B cell (primary cell): ENCODE measurements at regions not wholly inside any gene's neighbourhood (a gene's known extent, or its start where the extent isn't known, plus 50 kb on each side); places are given as distances from the start of the nearest gene placed in this dataset.

Experiments used
- ATAC-seq: fragments of 200-7000 bp; cut with Tn5 transposase; one replicate; pipeline ENCODE4 v1.10.0; 2021; ENCODE audit warnings: low read depth, mild to moderate bottlenecking, moderate number of reproducible peaks, moderate library complexity
- CTCF ChIA-PET: fragments of 350-600 bp; sonication (Branson Sonifier 250); formaldehyde crosslinking; loops from one replicate; lab custom pipeline; 2021; ENCODE audit warnings: antibody characterized with exemption, inconsistent platforms; lab: Charles Lee
- POLR2A ChIA-PET: fragments of 350-600 bp; sonication (Branson Sonifier 250); formaldehyde crosslinking; loops from one replicate; lab custom pipeline; 2021; ENCODE audit warnings: antibody characterized with exemption; lab: Charles Lee
- DNase-seq: peaks from one replicate; pipeline ENCODE4 v3.0.0; 2013
- H2AFZ ChIP-seq: 2 replicates; pipeline ENCODE4 v1.6.1; 2012; ENCODE audit warnings: mild to moderate bottlenecking, low read depth, low read length; ENCODE audit not compliant: insufficient read depth, poor library complexity, severe bottlenecking
- H3K27ac ChIP-seq, 2 donors: 1 replicate in 1 of 2; 2 replicates in 1 of 2; pipeline ENCODE4 v1.5.1; 2012 to 2013; ENCODE audit warnings: low read length in 2 of 2, mild to moderate bottlenecking in 2 of 2, moderate library complexity in 1 of 2
- H3K27me3 ChIP-seq, 4 experiments: fragments of 200-600 bp in 1 of 4; sonication (generic) in 1 of 4; replicated peaks in 1 of 4; 1 replicate in 2 of 4; 2 replicates in 2 of 4; pipeline versions ENCODE4 v1.6.1 to v1.7.0; 2013 to 2016; ENCODE audit warnings: low read length in 3 of 4, mild to moderate bottlenecking in 2 of 4, mixed read lengths in 1 of 4, moderate library complexity in 1 of 4; ENCODE audit not compliant: insufficient read depth in 4 of 4, control insufficient read depth in 3 of 4; ENCODE audit errors: control extremely low read depth in 1 of 4
- H3K36me3 ChIP-seq, 2 experiments: replicated peaks in 1 of 2; 1 replicate in 1 of 2; 2 replicates in 1 of 2; pipeline versions ENCODE4 v1.6.1 to v1.7.1; 2013; ENCODE audit warnings: low read length in 1 of 2; ENCODE audit not compliant: insufficient read depth in 2 of 2, control insufficient read depth in 1 of 2; ENCODE audit errors: control extremely low read depth in 1 of 2, extremely low read depth in 1 of 2
- H3K4me1 ChIP-seq, 2 donors: fragments of 200-600 bp in 1 of 2; sonication (generic) in 1 of 2; 1 replicate in 1 of 2; 2 replicates in 1 of 2; pipeline versions ENCODE4 v1.5.1 to v1.6.1; 2013 to 2017; ENCODE audit warnings: low read length in 2 of 2; ENCODE audit not compliant: control insufficient read depth in 2 of 2, insufficient read depth in 2 of 2
- H3K4me2 ChIP-seq: replicated peaks from 2 replicates; pipeline ENCODE3; 2012; ENCODE audit warnings: mild to moderate bottlenecking, low read depth, low read length; ENCODE audit not compliant: poor library complexity, severe bottlenecking
- H3K4me3 ChIP-seq, 5 experiments: fragments of 200-600 bp in 1 of 5; sonication (generic) in 1 of 5; 1 replicate in 3 of 5; 2 replicates in 2 of 5; pipeline versions ENCODE4 v1.5.1 to v1.7.0; 2011 to 2016; ENCODE audit warnings: low read length in 4 of 5, mild to moderate bottlenecking in 4 of 5, low read depth in 2 of 5, control low read depth in 1 of 5, moderate library complexity in 1 of 5; ENCODE audit not compliant: insufficient read depth in 1 of 5; ENCODE audit errors: control extremely low read depth in 1 of 5, extremely low read depth in 1 of 5
- H3K79me2 ChIP-seq: fragments of 200-600 bp; sonication (generic); one replicate; pipeline ENCODE4 v1.6.0; 2016; ENCODE audit warnings: low read length; ENCODE audit not compliant: control insufficient read depth, insufficient read depth
- H3K9ac ChIP-seq: fragments of 200-600 bp; sonication (generic); 2 replicates; pipeline ENCODE4 v1.6.1; 2017; ENCODE audit warnings: mild to moderate bottlenecking, low read length, moderate library complexity
- H3K9me3 ChIP-seq, 3 donors: one replicate each; pipeline versions ENCODE4 v1.6.1 to v1.7.1; 2013; ENCODE audit warnings: low read length in 2 of 3; ENCODE audit not compliant: control insufficient read depth in 2 of 3, insufficient read depth in 1 of 3; ENCODE audit errors: control extremely low read depth in 1 of 3
- H4K20me1 ChIP-seq: 2 replicates; pipeline ENCODE4 v1.6.0; 2012; ENCODE audit warnings: mild to moderate bottlenecking, low read length; ENCODE audit not compliant: insufficient read depth, control insufficient read depth, poor library complexity, severe bottlenecking
- H3K27ac Mint-ChIP-seq: one replicate; pipeline ENCODE4 v1.8.0; 2021; ENCODE audit warnings: mixed read lengths
- H3K27me3 Mint-ChIP-seq: one replicate; pipeline ENCODE4 v1.8.0; 2021; ENCODE audit warnings: mixed read lengths
- H3K4me1 Mint-ChIP-seq: one replicate; pipeline ENCODE4 v1.8.0; 2021; ENCODE audit warnings: mixed read lengths
- H3K4me3 Mint-ChIP-seq: one replicate; pipeline ENCODE4 v1.8.0; 2021; ENCODE audit warnings: mixed read lengths
- H3K9me3 Mint-ChIP-seq: one replicate; pipeline ENCODE4 v1.8.0; 2022; ENCODE audit warnings: mixed read lengths; ENCODE audit not compliant: insufficient read depth
- CTCF ChIP-seq: fragments of 200-600 bp; IDR thresholded peaks from one replicate; pipeline ENCODE4 v1.8.0; 2022; ENCODE audit warnings: antibody characterized with exemption, mild to moderate bottlenecking
- EZH2 ChIP-seq: IDR thresholded peaks from 2 replicates; pipeline ENCODE4 v1.6.1; 2012; ENCODE audit warnings: borderline replicate concordance, low read depth, mild to moderate bottlenecking, moderate library complexity, low read length; ENCODE audit not compliant: insufficient read depth, poor library complexity, severe bottlenecking
- WGBS: methylation state at CpG from one replicate; pipeline ENCODE4 v1.1.5; 2013; ENCODE audit warnings: missing lambda C conversion rate; ENCODE audit not compliant: insufficient coverage; 5-methylcytosine and 5-hydroxymethylcytosine counted together
- intact Hi-C: fragments of 100-400 bp; cut with micrococcal nuclease; formaldehyde crosslinking; loops from one replicate; pipeline ENCODE4 v1.10.0; 2022

GRCh38 chr18:1104181-1104881, 199.7 kb downstream of the ADCYAP1 start:
- TF ChIP-seq EZH2 (no peak), CTCF (no peak)
- Histone ChIP-seq H4K20me1 (no peaks in the 10 kb centered on the region), H3K4me1 (no peaks in the 10 kb centered on the region), H3K27me3 (no peaks in the 10 kb centered on the region), H3K9me3 (no peaks in the 10 kb centered on the region), H3K9ac (no peak overlapping the region), H2AFZ (no peak overlapping the region), H3K4me2 (no peak overlapping the region), H3K27ac (no peak overlapping the region), H3K4me3 (no peak overlapping the region), H3K79me2 (no peaks in the 10 kb centered on the region), H3K36me3 (no peaks in the 10 kb centered on the region)
- peaks cover 4% of the 10 kb centered on the region for H3K9me3 Mint-ChIP-seq
- CTCF ChIA-PET = no interaction called here
- H3K4me1 Mint-ChIP-seq = no peaks in the 10 kb centered on the region
- no peak overlapping the region for H3K4me3 Mint-ChIP-seq
- no peak for DNase-seq
- H3K27ac Mint-ChIP-seq = no peak overlapping the region
- H3K27me3 Mint-ChIP-seq = no peaks in the 10 kb centered on the region
- intact Hi-C loops = no loop called here
- no peak for ATAC-seq
- POLR2A ChIA-PET = no interaction called here
- WGBS = 78% methylated on average over 1 of the region's 4 CpGs

GRCh38 chr18:1124495-1124894, 219.8 kb downstream of the ADCYAP1 start:
- Histone ChIP-seq H3K4me3 (no peak overlapping the region), H2AFZ (no peak overlapping the region), H3K4me1 (no peaks in the 10 kb centered on the region), H3K4me2 (no peak overlapping the region), H3K9me3 (no peaks in the 10 kb centered on the region), H3K9ac (no peak overlapping the region), H3K36me3 (no peaks in the 10 kb centered on the region), H3K27ac (no peak overlapping the region), H3K27me3 (no peaks in the 10 kb centered on the region), H4K20me1 (no peaks in the 10 kb centered on the region), H3K79me2 (no peaks in the 10 kb centered on the region)
- no peak overlapping the region for H3K4me3 Mint-ChIP-seq
- no peaks in the 10 kb centered on the region for H3K4me1 Mint-ChIP-seq
- no peak for ATAC-seq
- H3K27ac Mint-ChIP-seq = no peak overlapping the region
- WGBS = no CpG with 5 or more reads among the region's 2 CpGs
- H3K27me3 Mint-ChIP-seq = no peaks in the 10 kb centered on the region
- intact Hi-C loops = no loop called here
- TF ChIP-seq EZH2 (no peak), CTCF (no peak)
- POLR2A ChIA-PET = no interaction called here
- CTCF ChIA-PET = no interaction called here
- peaks cover 1% of the 10 kb centered on the region for H3K9me3 Mint-ChIP-seq
- DNase-seq = no peak
